B cell (primary cell): ENCODE measurements at regions not wholly inside any gene's neighbourhood (a gene's known extent, or its start where the extent isn't known, plus 50 kb on each side); places are given as distances from the start of the nearest gene placed in this dataset.

Experiments
- ATAC-seq: fragments of 200-7000 bp; cut with Tn5 transposase; one replicate; pipeline ENCODE4 v1.10.0; 2021; ENCODE audit warnings: low read depth, mild to moderate bottlenecking, moderate number of reproducible peaks, moderate library complexity
- CTCF ChIA-PET: fragments of 350-600 bp; sonication (Branson Sonifier 250); formaldehyde crosslinking; loops from one replicate; lab custom pipeline; 2021; ENCODE audit warnings: antibody characterized with exemption, inconsistent platforms; lab: Charles Lee
- POLR2A ChIA-PET: fragments of 350-600 bp; sonication (Branson Sonifier 250); formaldehyde crosslinking; loops from one replicate; lab custom pipeline; 2021; ENCODE audit warnings: antibody characterized with exemption; lab: Charles Lee
- DNase-seq: peaks from one replicate; pipeline ENCODE4 v3.0.0; 2013
- H2AFZ ChIP-seq: 2 replicates; pipeline ENCODE4 v1.6.1; 2012; ENCODE audit warnings: mild to moderate bottlenecking, low read depth, low read length; ENCODE audit not compliant: insufficient read depth, poor library complexity, severe bottlenecking
- H3K27ac ChIP-seq, 2 donors: 1 replicate in 1 of 2; 2 replicates in 1 of 2; pipeline ENCODE4 v1.5.1; 2012 to 2013; ENCODE audit warnings: low read length in 2 of 2, mild to moderate bottlenecking in 2 of 2, moderate library complexity in 1 of 2
- H3K27me3 ChIP-seq, 4 experiments: fragments of 200-600 bp in 1 of 4; sonication (generic) in 1 of 4; replicated peaks in 1 of 4; 1 replicate in 2 of 4; 2 replicates in 2 of 4; pipeline versions ENCODE4 v1.6.1 to v1.7.0; 2013 to 2016; ENCODE audit warnings: low read length in 3 of 4, mild to moderate bottlenecking in 2 of 4, mixed read lengths in 1 of 4, moderate library complexity in 1 of 4; ENCODE audit not compliant: insufficient read depth in 4 of 4, control insufficient read depth in 3 of 4; ENCODE audit errors: control extremely low read depth in 1 of 4
- H3K36me3 ChIP-seq, 2 experiments: replicated peaks in 1 of 2; 1 replicate in 1 of 2; 2 replicates in 1 of 2; pipeline versions ENCODE4 v1.6.1 to v1.7.1; 2013; ENCODE audit warnings: low read length in 1 of 2; ENCODE audit not compliant: insufficient read depth in 2 of 2, control insufficient read depth in 1 of 2; ENCODE audit errors: control extremely low read depth in 1 of 2, extremely low read depth in 1 of 2
- H3K4me1 ChIP-seq, 2 donors: fragments of 200-600 bp in 1 of 2; sonication (generic) in 1 of 2; 1 replicate in 1 of 2; 2 replicates in 1 of 2; pipeline versions ENCODE4 v1.5.1 to v1.6.1; 2013 to 2017; ENCODE audit warnings: low read length in 2 of 2; ENCODE audit not compliant: control insufficient read depth in 2 of 2, insufficient read depth in 2 of 2
- H3K4me2 ChIP-seq: replicated peaks from 2 replicates; pipeline ENCODE3; 2012; ENCODE audit warnings: mild to moderate bottlenecking, low read depth, low read length; ENCODE audit not compliant: poor library complexity, severe bottlenecking
- H3K4me3 ChIP-seq, 5 experiments: fragments of 200-600 bp in 1 of 5; sonication (generic) in 1 of 5; 1 replicate in 3 of 5; 2 replicates in 2 of 5; pipeline versions ENCODE4 v1.5.1 to v1.7.0; 2011 to 2016; ENCODE audit warnings: low read length in 4 of 5, mild to moderate bottlenecking in 4 of 5, low read depth in 2 of 5, control low read depth in 1 of 5, moderate library complexity in 1 of 5; ENCODE audit not compliant: insufficient read depth in 1 of 5; ENCODE audit errors: control extremely low read depth in 1 of 5, extremely low read depth in 1 of 5
- H3K79me2 ChIP-seq: fragments of 200-600 bp; sonication (generic); one replicate; pipeline ENCODE4 v1.6.0; 2016; ENCODE audit warnings: low read length; ENCODE audit not compliant: control insufficient read depth, insufficient read depth
- H3K9ac ChIP-seq: fragments of 200-600 bp; sonication (generic); 2 replicates; pipeline ENCODE4 v1.6.1; 2017; ENCODE audit warnings: mild to moderate bottlenecking, low read length, moderate library complexity
- H3K9me3 ChIP-seq, 3 donors: one replicate each; pipeline versions ENCODE4 v1.6.1 to v1.7.1; 2013; ENCODE audit warnings: low read length in 2 of 3; ENCODE audit not compliant: control insufficient read depth in 2 of 3, insufficient read depth in 1 of 3; ENCODE audit errors: control extremely low read depth in 1 of 3
- H4K20me1 ChIP-seq: 2 replicates; pipeline ENCODE4 v1.6.0; 2012; ENCODE audit warnings: mild to moderate bottlenecking, low read length; ENCODE audit not compliant: insufficient read depth, control insufficient read depth, poor library complexity, severe bottlenecking
- H3K27ac Mint-ChIP-seq: one replicate; pipeline ENCODE4 v1.8.0; 2021; ENCODE audit warnings: mixed read lengths
- H3K27me3 Mint-ChIP-seq: one replicate; pipeline ENCODE4 v1.8.0; 2021; ENCODE audit warnings: mixed read lengths
- H3K4me1 Mint-ChIP-seq: one replicate; pipeline ENCODE4 v1.8.0; 2021; ENCODE audit warnings: mixed read lengths
- H3K4me3 Mint-ChIP-seq: one replicate; pipeline ENCODE4 v1.8.0; 2021; ENCODE audit warnings: mixed read lengths
- H3K9me3 Mint-ChIP-seq: one replicate; pipeline ENCODE4 v1.8.0; 2022; ENCODE audit warnings: mixed read lengths; ENCODE audit not compliant: insufficient read depth
- CTCF ChIP-seq: fragments of 200-600 bp; IDR thresholded peaks from one replicate; pipeline ENCODE4 v1.8.0; 2022; ENCODE audit warnings: antibody characterized with exemption, mild to moderate bottlenecking
- EZH2 ChIP-seq: IDR thresholded peaks from 2 replicates; pipeline ENCODE4 v1.6.1; 2012; ENCODE audit warnings: borderline replicate concordance, low read depth, mild to moderate bottlenecking, moderate library complexity, low read length; ENCODE audit not compliant: insufficient read depth, poor library complexity, severe bottlenecking
- WGBS: methylation state at CpG from one replicate; pipeline ENCODE4 v1.1.5; 2013; ENCODE audit warnings: missing lambda C conversion rate; ENCODE audit not compliant: insufficient coverage; 5-methylcytosine and 5-hydroxymethylcytosine counted together
- intact Hi-C: fragments of 100-400 bp; cut with micrococcal nuclease; formaldehyde crosslinking; loops from one replicate; pipeline ENCODE4 v1.10.0; 2022

- intact Hi-C loops: no loop called here
- ATAC-seq (no peak), DNase-seq (no peak)
- no peaks in the 10 kb centered on the region for H3K9me3 Mint-ChIP-seq
- no peaks in the 10 kb centered on the region for H3K36me3 ChIP-seq
- CTCF ChIA-PET: no interaction called here
- no peak overlapping the region for H3K27ac ChIP-seq
- TF ChIP-seq CTCF (no peak), EZH2 (no peak)
- H2AFZ ChIP-seq: no peak overlapping the region
- H3K4me3 Mint-ChIP-seq: no peak overlapping the region
- no peak overlapping the region for H3K27ac Mint-ChIP-seq
- H3K9ac ChIP-seq: no peak overlapping the region
- WGBS: no CpG with 5 or more reads among the region's 3 CpGs
- no peaks in the 10 kb centered on the region for H3K27me3 ChIP-seq
- no peaks in the 10 kb centered on the region for H3K4me1 Mint-ChIP-seq
- H3K4me2 ChIP-seq: no peak overlapping the region
- no peaks in the 10 kb centered on the region for H4K20me1 ChIP-seq
- H3K9me3 ChIP-seq: no peaks in the 10 kb centered on the region
- no peak overlapping the region for H3K4me3 ChIP-seq
- no peaks in the 10 kb centered on the region for H3K4me1 ChIP-seq
- H3K79me2 ChIP-seq: no peaks in the 10 kb centered on the region
- POLR2A ChIA-PET: no interaction called here
- H3K27me3 Mint-ChIP-seq: no peaks in the 10 kb centered on the region
These were observed 813.7 kb downstream of the DTWD2 start for GRCh38 chr5:118174671-118175070.

GRCh38 chr5:118173340-118173739 lies 815.0 kb downstream of the DTWD2 start:
- no peaks in the 10 kb centered on the region for H4K20me1 ChIP-seq
- ChIA-PET CTCF (no interaction called here), POLR2A (no interaction called here)
- Mint-ChIP-seq H3K4me1 (no peaks in the 10 kb centered on the region), H3K4me3 (no peak overlapping the region), H3K9me3 (no peaks in the 10 kb centered on the region), H3K27me3 (no peaks in the 10 kb centered on the region), H3K27ac (no peak overlapping the region)
- no peak overlapping the region for H2AFZ ChIP-seq
- no peak overlapping the region for H3K4me3 ChIP-seq
- no peak for TF ChIP-seq EZH2
- TF ChIP-seq CTCF: no peak
- no peak overlapping the region for H3K4me2 ChIP-seq
- intact Hi-C loops: no loop called here
- no peaks in the 10 kb centered on the region for H3K4me1 ChIP-seq
- H3K27ac ChIP-seq: no peak overlapping the region
- no peak overlapping the region for H3K9ac ChIP-seq
- no peaks in the 10 kb centered on the region for H3K79me2 ChIP-seq
- no peaks in the 10 kb centered on the region for H3K27me3 ChIP-seq
- WGBS: 100% methylated on average over 2 of the region's 5 CpGs
- H3K9me3 ChIP-seq: no peaks in the 10 kb centered on the region
- DNase-seq (no peak), ATAC-seq (no peak)
- H3K36me3 ChIP-seq: no peaks in the 10 kb centered on the region
